SK-N-SH treated with all-trans-retinoic acid at 6 μM for 48 hours (cell line): ENCODE measurements at regions not wholly inside any gene's neighbourhood (a gene's known extent, or its start where the extent isn't known, plus 50 kb on each side); places are given as distances from the start of the nearest gene placed in this dataset.

Experiments
- RARB ChIP-seq: fragments of 250-450 bp; sonication (Bioruptor Pico); IDR thresholded peaks from 2 replicates; pipeline ENCODE4 v1.8.0; 2021; ENCODE audit warnings: mild to moderate bottlenecking, moderate library complexity
- TCF4 ChIP-seq: fragments of 250-450 bp; sonication (Bioruptor Pico); IDR thresholded peaks from 2 replicates; pipeline ENCODE4 v1.8.0; 2021; ENCODE audit warnings: mild to moderate bottlenecking, moderate library complexity, borderline replicate concordance
- ZFP3 ChIP-seq: fragments of 250-450 bp; sonication (Bioruptor Pico); IDR thresholded peaks from 2 replicates; pipeline ENCODE4 v1.5.0; 2020; ENCODE audit warnings: mild to moderate bottlenecking, moderate library complexity
- ZFP30 ChIP-seq: fragments of 450-650 bp; formaldehyde crosslinking; IDR thresholded peaks from 2 replicates; pipeline ENCODE4 v1.5.0; 2022; ENCODE audit warnings: mild to moderate bottlenecking, moderate library complexity
- ZNF70 ChIP-seq: fragments of 450-650 bp; formaldehyde crosslinking; IDR thresholded peaks from 2 replicates; pipeline ENCODE4 v1.5.0; 2020; ENCODE audit warnings: mild to moderate bottlenecking, moderate library complexity
- TF ChIP-seq, protein P1 (sequence below): fragments of 250-450 bp; sonication (Bioruptor Pico); IDR thresholded peaks from 2 replicates; pipeline ENCODE4 v1.8.0; 2020; ENCODE audit warnings: mild to moderate bottlenecking, moderate library complexity, borderline replicate concordance
- TF ChIP-seq, protein P2 (sequence below): fragments of 250-450 bp; sonication (Bioruptor Pico); IDR thresholded peaks from 2 replicates; pipeline ENCODE4 v1.5.0; 2020; ENCODE audit warnings: mild to moderate bottlenecking, moderate library complexity

DNA sequence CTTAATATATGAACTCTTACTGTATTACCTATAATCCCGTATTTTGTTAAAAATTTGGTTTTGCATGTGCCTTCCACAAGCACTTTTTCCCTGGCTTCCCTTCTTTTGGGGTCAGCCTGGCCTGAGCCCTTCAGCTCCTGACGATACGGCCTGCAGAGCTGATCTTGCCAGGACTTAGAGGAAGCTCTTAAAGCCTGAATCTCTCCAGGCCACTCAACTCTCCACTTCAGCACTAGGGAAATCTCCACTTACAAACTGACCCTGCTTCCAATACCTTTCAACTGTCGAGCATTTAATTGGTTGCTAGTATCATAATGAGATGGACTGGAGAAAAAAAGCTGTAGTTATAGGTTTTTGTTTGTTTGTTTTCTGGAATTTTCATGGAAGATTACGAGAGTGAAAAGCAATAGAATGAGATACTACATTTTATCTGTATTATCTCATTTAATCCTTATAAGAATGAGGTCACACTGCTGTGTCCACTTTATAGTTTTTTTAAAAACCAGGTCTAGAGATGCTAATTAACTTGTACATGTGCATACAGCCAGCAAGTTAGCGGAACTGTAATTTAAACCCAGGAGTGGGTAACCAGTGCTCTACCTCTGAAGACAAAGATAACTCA is 54.8 kb downstream of the ZBTB38 start:
- no peak for TF ChIP-seq TCF4 (CRISPR knock-in tag)
- TF ChIP-seq, protein P1, sequence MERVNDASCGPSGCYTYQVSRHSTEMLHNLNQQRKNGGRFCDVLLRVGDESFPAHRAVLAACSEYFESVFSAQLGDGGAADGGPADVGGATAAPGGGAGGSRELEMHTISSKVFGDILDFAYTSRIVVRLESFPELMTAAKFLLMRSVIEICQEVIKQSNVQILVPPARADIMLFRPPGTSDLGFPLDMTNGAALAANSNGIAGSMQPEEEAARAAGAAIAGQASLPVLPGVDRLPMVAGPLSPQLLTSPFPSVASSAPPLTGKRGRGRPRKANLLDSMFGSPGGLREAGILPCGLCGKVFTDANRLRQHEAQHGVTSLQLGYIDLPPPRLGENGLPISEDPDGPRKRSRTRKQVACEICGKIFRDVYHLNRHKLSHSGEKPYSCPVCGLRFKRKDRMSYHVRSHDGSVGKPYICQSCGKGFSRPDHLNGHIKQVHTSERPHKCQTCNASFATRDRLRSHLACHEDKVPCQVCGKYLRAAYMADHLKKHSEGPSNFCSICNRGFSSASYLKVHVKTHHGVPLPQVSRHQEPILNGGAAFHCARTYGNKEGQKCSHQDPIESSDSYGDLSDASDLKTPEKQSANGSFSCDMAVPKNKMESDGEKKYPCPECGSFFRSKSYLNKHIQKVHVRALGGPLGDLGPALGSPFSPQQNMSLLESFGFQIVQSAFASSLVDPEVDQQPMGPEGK (CRISPR knock-in tag) = no peak
- TF ChIP-seq ZNF70 (CRISPR knock-in tag) = no peak
- no peak for TF ChIP-seq RARB (CRISPR knock-in tag)
- TF ChIP-seq ZFP3 (CRISPR knock-in tag) = no peak
- TF ChIP-seq, protein P2, sequence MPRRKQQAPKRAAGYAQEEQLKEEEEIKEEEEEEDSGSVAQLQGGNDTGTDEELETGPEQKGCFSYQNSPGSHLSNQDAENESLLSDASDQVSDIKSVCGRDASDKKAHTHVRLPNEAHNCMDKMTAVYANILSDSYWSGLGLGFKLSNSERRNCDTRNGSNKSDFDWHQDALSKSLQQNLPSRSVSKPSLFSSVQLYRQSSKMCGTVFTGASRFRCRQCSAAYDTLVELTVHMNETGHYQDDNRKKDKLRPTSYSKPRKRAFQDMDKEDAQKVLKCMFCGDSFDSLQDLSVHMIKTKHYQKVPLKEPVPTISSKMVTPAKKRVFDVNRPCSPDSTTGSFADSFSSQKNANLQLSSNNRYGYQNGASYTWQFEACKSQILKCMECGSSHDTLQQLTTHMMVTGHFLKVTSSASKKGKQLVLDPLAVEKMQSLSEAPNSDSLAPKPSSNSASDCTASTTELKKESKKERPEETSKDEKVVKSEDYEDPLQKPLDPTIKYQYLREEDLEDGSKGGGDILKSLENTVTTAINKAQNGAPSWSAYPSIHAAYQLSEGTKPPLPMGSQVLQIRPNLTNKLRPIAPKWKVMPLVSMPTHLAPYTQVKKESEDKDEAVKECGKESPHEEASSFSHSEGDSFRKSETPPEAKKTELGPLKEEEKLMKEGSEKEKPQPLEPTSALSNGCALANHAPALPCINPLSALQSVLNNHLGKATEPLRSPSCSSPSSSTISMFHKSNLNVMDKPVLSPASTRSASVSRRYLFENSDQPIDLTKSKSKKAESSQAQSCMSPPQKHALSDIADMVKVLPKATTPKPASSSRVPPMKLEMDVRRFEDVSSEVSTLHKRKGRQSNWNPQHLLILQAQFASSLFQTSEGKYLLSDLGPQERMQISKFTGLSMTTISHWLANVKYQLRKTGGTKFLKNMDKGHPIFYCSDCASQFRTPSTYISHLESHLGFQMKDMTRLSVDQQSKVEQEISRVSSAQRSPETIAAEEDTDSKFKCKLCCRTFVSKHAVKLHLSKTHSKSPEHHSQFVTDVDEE (CRISPR knock-in tag) = no peak
- TF ChIP-seq ZFP30 (CRISPR knock-in tag) = no peak
